K562 (cell line): ENCODE measurements at regions not wholly inside any gene's neighbourhood (a gene's known extent, or its start where the extent isn't known, plus 50 kb on each side); places are given as distances from the start of the nearest gene placed in this dataset.

Experiments used
- ATAC-seq: fragments of 200-7000 bp; cut with Tn5 transposase; 3 replicates; pipeline ENCODE4 v1.9.1; 2020; ENCODE audit warnings: moderate library complexity
- BruUV-seq: library from RNA; stranded (reverse); fragments of 400-500 nt; replicated peaks from 2 replicates; lab custom pipeline; 2021; lab: Mats Ljungman, UMichigan
- CTCF ChIA-PET: fragments of 300-600 bp; formaldehyde crosslinking; extraction: SDS; loops from one replicate; lab custom pipeline; 2021; ENCODE audit warnings: low intra/inter-chr PET ratio; lab: Yijun Ruan, JAX
- POLR2A ChIA-PET: fragments of 300-600, 350-650 bp; sonication (Branson Sonifier 250); formaldehyde crosslinking; extraction: SDS; loops from one replicate; lab custom pipeline; 2021; ENCODE audit warnings: antibody characterized with exemption, inconsistent platforms; lab: Yijun Ruan, JAX
- DNase-seq, 4 experiments: peaks; one replicate each; pipeline versions ENCODE4 v3.0.0 to v3.0.0-alpha.2; 2011 to 2018; ENCODE audit warnings: low spot score in 3 of 4, mixed read lengths in 3 of 4; ENCODE audit errors: extremely low read depth in 1 of 4
- FAIRE-seq: peaks from 2 replicates; lab custom pipeline; 2011; peaks lifted over from hg19 to GRCh38; lab: Jason Lieb, UNC
- H2AFZ ChIP-seq: 2 replicates; pipeline ENCODE4 v1.6.0; 2011; ENCODE audit warnings: low read depth, low read length, control low read depth, inconsistent platforms
- H3K27ac ChIP-seq: fragments of 200-600 bp; 3 replicates; pipeline ENCODE4 v1.8.0; 2011; ENCODE audit warnings: low read depth, mild to moderate bottlenecking, control low read depth, inconsistent platforms, low read length, moderate library complexity, mixed read lengths; ENCODE audit errors: extremely low read depth
- H3K27me3 ChIP-seq, 2 experiments: fragments of 300-600 bp in 1 of 2; 2 replicates in 1 of 2; 3 replicates in 1 of 2; pipeline versions ENCODE4 v1.6.0 to v1.8.0; 2011; ENCODE audit warnings: inconsistent platforms in 2 of 2, low read length in 2 of 2, mild to moderate bottlenecking in 1 of 2, mixed read lengths in 1 of 2, moderate library complexity in 1 of 2; ENCODE audit not compliant: control insufficient read depth in 2 of 2, insufficient read depth in 2 of 2
- H3K36me3 ChIP-seq: fragments of 300-600 bp; 3 replicates; pipeline ENCODE4 v1.8.0; 2011; ENCODE audit warnings: mild to moderate bottlenecking, low read length, inconsistent platforms; ENCODE audit not compliant: control insufficient read depth, insufficient read depth
- H3K4me1 ChIP-seq, 2 experiments: fragments of 200-600 bp in 1 of 2; replicated peaks in 1 of 2; 2 replicates in 1 of 2; 3 replicates in 1 of 2; pipeline versions ENCODE4 v1.5.1 to v1.8.0; 2011; ENCODE audit warnings: inconsistent platforms in 2 of 2, low read length in 2 of 2, mild to moderate bottlenecking in 1 of 2, mixed read lengths in 1 of 2, moderate library complexity in 1 of 2; ENCODE audit not compliant: control insufficient read depth in 2 of 2, insufficient read depth in 2 of 2
- H3K4me2 ChIP-seq: 2 replicates; pipeline ENCODE4 v1.6.1; 2011; ENCODE audit warnings: low read length, control low read depth, inconsistent platforms, mixed read lengths; ENCODE audit not compliant: insufficient read depth
- H3K4me3 ChIP-seq: fragments of 200-600 bp; sonication (generic), shearing (Covaris generic); 2 replicates; pipeline ENCODE4 v1.5.1; 2016; ENCODE audit warnings: control low read depth, inconsistent platforms
- H3K79me2 ChIP-seq: fragments of 200-600 bp; 3 replicates; pipeline ENCODE4 v1.8.0; 2011; ENCODE audit warnings: low read length, inconsistent platforms; ENCODE audit not compliant: control insufficient read depth, insufficient read depth
- H3K9ac ChIP-seq, 2 experiments: 2 replicates each; pipeline versions ENCODE4 v1.6.0 to v1.6.1; 2011; ENCODE audit warnings: low read depth in 2 of 2, low read length in 2 of 2, control low read depth in 1 of 2, inconsistent platforms in 1 of 2, mild to moderate bottlenecking in 1 of 2, mixed read lengths in 1 of 2; ENCODE audit not compliant: insufficient read depth in 1 of 2
- H3K9me1 ChIP-seq: one replicate; pipeline ENCODE4 v1.6.0; 2011; ENCODE audit warnings: inconsistent platforms, mild to moderate bottlenecking, low read length, moderate library complexity; ENCODE audit not compliant: control insufficient read depth, insufficient read depth
- H3K9me3 ChIP-seq: replicated peaks from 2 replicates; pipeline ENCODE4 v1.5.1; 2011; ENCODE audit warnings: low read depth, low read length, inconsistent platforms; ENCODE audit not compliant: control insufficient read depth, insufficient read depth
- H4K20me1 ChIP-seq: replicated peaks from 2 replicates; pipeline ENCODE4 v1.6.1; 2011; ENCODE audit warnings: low read length, inconsistent platforms, mixed read lengths; ENCODE audit not compliant: control insufficient read depth, insufficient read depth
- C11orf30 ChIP-seq: fragments of 450-650 bp; IDR thresholded peaks from 2 replicates; pipeline ENCODE4 v1.6.1; 2016; ENCODE audit warnings: low read depth, mild to moderate bottlenecking
- COPS2 ChIP-seq: fragments of 450-650 bp; conservative IDR thresholded peaks from 2 replicates; pipeline ENCODE4 v1.6.1; 2016; ENCODE audit warnings: mild to moderate bottlenecking, moderate library complexity
- GATAD2B ChIP-seq: fragments of 450-650 bp; IDR thresholded peaks from 2 replicates; pipeline ENCODE4 v1.6.1; 2017; ENCODE audit warnings: mild to moderate bottlenecking, borderline replicate concordance
- ILK ChIP-seq: fragments of 450-650 bp; IDR thresholded peaks from 2 replicates; pipeline ENCODE4 v1.6.1; 2016; ENCODE audit warnings: missing genetic modification characterization, low read depth, mild to moderate bottlenecking, missing compliant biosample characterization, moderate library complexity, borderline replicate concordance
- JUN ChIP-seq, 2 experiments: sonication (generic) in 1 of 2; formaldehyde crosslinking in 1 of 2; IDR thresholded peaks; 2 replicates each; pipeline versions ENCODE4 v1.6.1 to v1.8.0; 2012 to 2022; ENCODE audit warnings: borderline replicate concordance in 2 of 2, mild to moderate bottlenecking in 2 of 2, improper control_type of control experiment in 1 of 2, low read depth in 1 of 2, low read length in 1 of 2, missing genetic modification reagents in 1 of 2
- MAFF ChIP-seq: IDR thresholded peaks from 2 replicates; pipeline ENCODE4 v1.6.1; 2012; ENCODE audit warnings: low read length, improper control_type of control experiment
- MAFG ChIP-seq: fragments of 450-650 bp; conservative IDR thresholded peaks from 2 replicates; pipeline ENCODE4 v1.6.1; 2016; ENCODE audit warnings: missing genetic modification characterization, missing compliant biosample characterization
- MAFK ChIP-seq: IDR thresholded peaks from 2 replicates; pipeline ENCODE4 v1.6.1; 2011; ENCODE audit warnings: low read length, improper control_type of control experiment
- MBD2 ChIP-seq: sonication (generic); IDR thresholded peaks from 2 replicates; pipeline ENCODE4 v1.6.1; 2016; ENCODE audit warnings: low read depth, borderline replicate concordance
- ZNF316 ChIP-seq: fragments of 450-650 bp; IDR thresholded peaks from 2 replicates; pipeline ENCODE4 v1.6.1; 2016
- in situ Hi-C: fragments of 300-500 bp; cut with MboI; formaldehyde crosslinking; loops from 4 replicates; pipeline ENCODE4 v1.15.0; 2018; ENCODE audit warnings: inconsistent platforms, mixed read lengths
- intact Hi-C: fragments of 100-400 bp; cut with micrococcal nuclease; formaldehyde crosslinking; loops from 2 replicates; pipeline ENCODE4 v1.14.2; 2022

- intact Hi-C loops, result no loop called here
- POLR2A ChIA-PET, result no interaction called here
- H3K4me3 ChIP-seq, result no peak overlapping the region
- no peak overlapping the region for H2AFZ ChIP-seq
- ATAC-seq, result no peak
- H4K20me1 ChIP-seq, result no peaks in the 10 kb centered on the region
- no peak overlapping the region for H3K4me2 ChIP-seq
- FAIRE-seq, result no peak
- H3K9ac ChIP-seq, result no peak overlapping the region
- in situ Hi-C loops, result no loop called here
- no peak for DNase-seq
- H3K79me2 ChIP-seq, result no peaks in the 10 kb centered on the region
- no peaks in the 10 kb centered on the region for H3K27me3 ChIP-seq
- BruUV-seq, result no TSS peak
- no peak overlapping the region for H3K27ac ChIP-seq
- TF ChIP-seq MAFF (0 out of 2 replicates have a peak, but pooled peaks have one; percentile 17), ILK (tag) (no peak), C11orf30 (peak; percentile 23; the same call in 1 of the 2 replicates), MBD2 (no peak), MAFG (0 out of 2 replicates have a peak, but pooled peaks have one; percentile 21), MAFK (0 out of 2 replicates have a peak, but pooled peaks have one; percentile 33), GATAD2B (no peak), JUN (IDR thresholded peaks at IDR 0.05; ENCODE audit: borderline replicate concordance, low read depth, low read length) (no peak), JUN (CRISPR knock-in tag; IDR thresholded peaks at IDR 0.05; ENCODE audit: borderline replicate concordance) (no peak), ZNF316 (peak; percentile 38; the same call in 1 of the 2 replicates)
- no peaks in the 10 kb centered on the region for H3K9me3 ChIP-seq
- H3K4me1 ChIP-seq, result no peaks in the 10 kb centered on the region
- H3K9me1 ChIP-seq, result no peaks in the 10 kb centered on the region
- H3K36me3 ChIP-seq, result no peaks in the 10 kb centered on the region
- CTCF ChIA-PET, result no interaction called here
Measured at GRCh38 chr4:120415896-120416295, 349.2 kb upstream of the MAD2L1 start.

- Histone ChIP-seq H3K36me3 (no peaks in the 10 kb centered on the region), H4K20me1 (no peaks in the 10 kb centered on the region), H3K27ac (no peak overlapping the region), H2AFZ (no peak overlapping the region), H3K4me3 (no peak overlapping the region), H3K9ac (no peak overlapping the region), H3K9me1 (no peaks in the 10 kb centered on the region), H3K79me2 (no peaks in the 10 kb centered on the region), H3K9me3 (no peaks in the 10 kb centered on the region), H3K4me2 (no peak overlapping the region), H3K4me1 (no peaks in the 10 kb centered on the region), H3K27me3 (no peaks in the 10 kb centered on the region)
- ATAC-seq (no peak), FAIRE-seq (no peak), DNase-seq (no peak)
- ChIA-PET POLR2A (no interaction called here), CTCF (no interaction called here)
- TF ChIP-seq COPS2, result no peak
- in situ Hi-C loops (no loop called here), intact Hi-C loops (no loop called here)
- BruUV-seq, result no TSS peak
Measured at GRCh38 chr4:120406960-120407359, 340.3 kb upstream of the MAD2L1 start.
